ENCODE measurements at regions not wholly inside any gene's neighbourhood (a gene's known extent, or its start where the extent isn't known, plus 50 kb on each side); places are given as distances from the start of the nearest gene placed in this dataset.
"Not testable (repeated sequence)": the region's sequence is repeated elsewhere in the genome, so short reads cannot be mapped to it uniquely, and the experiment has no call there.

- DNase-seq (ENCODE audit: low read depth in 2 of 2): no peak
These were observed 52.8 kb upstream of the SRSF6 start for GRCh38 chr20:43404878-43405277.

- not testable (repeated sequence) for DNase-seq (ENCODE audit: low read depth in 2 of 2)
These were observed 56.8 kb upstream of the SRSF6 start for GRCh38 chr20:43400882-43401281.

- no peak for DNase-seq (ENCODE audit: low read depth in 2 of 2)
These were observed 58.9 kb upstream of the SRSF6 start for GRCh38 chr20:43398676-43399324.

GRCh38 chr20:43397147-43397546 is 60.5 kb upstream of the SRSF6 start:
- DNase-seq (ENCODE audit: low read depth in 2 of 2): no peak

- no peak for DNase-seq (ENCODE audit: low read depth in 2 of 2)
These were observed 64.6 kb upstream of the SRSF6 start for GRCh38 chr20:43393052-43393451.

GRCh38 chr20:43392561-43392960 is 65.1 kb upstream of the SRSF6 start:
- DNase-seq (ENCODE audit: low read depth in 2 of 2): no peak

GRCh38 chr20:43389839-43390626 is 67.7 kb upstream of the SRSF6 start:
- DNase-seq (ENCODE audit: low read depth in 2 of 2): no peak

- no peak for DNase-seq (ENCODE audit: low read depth in 2 of 2)
These were observed 68.5 kb upstream of the SRSF6 start for GRCh38 chr20:43389211-43389610.

- peak in 1 of 2 experiments; percentile 33 for DNase-seq (ENCODE audit: low read depth in 2 of 2)
These were observed 69.3 kb upstream of the SRSF6 start for GRCh38 chr20:43388268-43389002.

GRCh38 chr20:43387737-43388136 is 70.0 kb upstream of the SRSF6 start:
- no peak for DNase-seq (ENCODE audit: low read depth in 2 of 2)

GRCh38 chr20:43386878-43387277 is 70.8 kb upstream of the SRSF6 start:
- DNase-seq (ENCODE audit: low read depth in 2 of 2): no peak

GRCh38 chr20:43385914-43386313 is 71.8 kb upstream of the SRSF6 start:
- no peak for DNase-seq (ENCODE audit: low read depth in 2 of 2)

- no peak for DNase-seq (ENCODE audit: low read depth in 2 of 2)
These were observed 73.4 kb upstream of the SRSF6 start for GRCh38 chr20:43384101-43384940.

- no peak for DNase-seq (ENCODE audit: low read depth in 2 of 2)
These were observed 74.5 kb upstream of the SRSF6 start for GRCh38 chr20:43383026-43383795.

GRCh38 chr20:43382135-43382534 is 75.6 kb upstream of the SRSF6 start:
- not testable (repeated sequence) for DNase-seq (ENCODE audit: low read depth in 2 of 2)

- not testable (repeated sequence) for DNase-seq (ENCODE audit: low read depth in 2 of 2)
These were observed 76.2 kb upstream of the SRSF6 start for GRCh38 chr20:43381533-43381932.

- peak; percentile 84 to 85 for DNase-seq (ENCODE audit: low read depth in 2 of 2)
These were observed 78.3 kb upstream of the SRSF6 start for GRCh38 chr20:43379239-43379917.

- DNase-seq (ENCODE audit: low read depth in 2 of 2): no peak
These were observed 80.9 kb upstream of the SRSF6 start for GRCh38 chr20:43376831-43377230.

- DNase-seq (ENCODE audit: low read depth in 2 of 2): peak in 1 of 2 experiments; percentile 20
These were observed 82.1 kb upstream of the SRSF6 start for GRCh38 chr20:43375591-43375990.

- no peak for DNase-seq (ENCODE audit: low read depth in 2 of 2)
These were observed 85.6 kb upstream of the SRSF6 start for GRCh38 chr20:43372051-43372450.

All from fibroblast of skin of left biceps (primary cell).